HG02759 (cell line): ENCODE measurements at regions not wholly inside any gene's neighbourhood (a gene's known extent, or its start where the extent isn't known, plus 50 kb on each side); places are given as distances from the start of the nearest gene placed in this dataset.

Experiments used
- ATAC-seq: cut with Tn5 transposase; IDR thresholded peaks from one replicate; pipeline ENCODE4 v1.9.1; 2021; ENCODE audit warnings: mild to moderate bottlenecking, moderate library complexity; ENCODE audit not compliant: unreplicated experiment

DNA sequence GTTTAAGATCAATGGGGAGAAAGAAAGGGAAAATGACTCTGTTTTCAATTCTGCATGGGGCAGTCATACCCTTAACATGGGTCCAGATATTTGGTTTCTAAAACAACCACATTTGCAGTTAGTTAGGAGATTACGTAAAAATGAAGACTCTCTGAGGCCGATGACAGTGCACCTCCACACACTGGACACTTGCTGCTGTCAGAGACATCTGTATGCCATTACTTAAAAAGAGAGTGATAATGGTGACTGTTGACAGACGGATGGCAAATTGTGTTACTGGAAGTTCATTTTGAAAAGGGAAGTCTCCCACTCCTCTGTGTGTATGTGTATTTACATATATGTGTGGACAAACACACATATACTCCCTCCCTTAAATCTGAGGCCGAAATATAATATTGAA is 304.5 kb upstream of the SEMA6D start:
- no peak for ATAC-seq

DNA sequence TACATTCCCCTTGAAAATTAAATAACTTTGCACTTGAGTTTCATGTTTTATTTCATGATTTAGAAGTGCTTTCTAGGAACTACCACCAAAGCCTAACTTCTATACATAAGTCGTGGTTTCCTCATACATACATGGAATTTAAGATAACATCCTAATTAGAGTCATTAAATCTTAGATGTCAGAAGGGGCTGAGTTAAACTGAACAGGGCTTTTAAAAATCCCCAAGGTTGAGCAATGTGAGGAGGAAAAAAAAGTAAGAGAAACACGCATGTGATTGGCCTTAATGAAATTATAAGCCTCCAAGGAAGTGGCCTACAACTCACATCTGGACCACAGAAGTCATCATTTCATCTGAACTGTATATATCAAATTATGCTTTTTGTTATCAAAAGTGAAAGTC is 303.1 kb upstream of the SEMA6D start:
- ATAC-seq: no peak

DNA sequence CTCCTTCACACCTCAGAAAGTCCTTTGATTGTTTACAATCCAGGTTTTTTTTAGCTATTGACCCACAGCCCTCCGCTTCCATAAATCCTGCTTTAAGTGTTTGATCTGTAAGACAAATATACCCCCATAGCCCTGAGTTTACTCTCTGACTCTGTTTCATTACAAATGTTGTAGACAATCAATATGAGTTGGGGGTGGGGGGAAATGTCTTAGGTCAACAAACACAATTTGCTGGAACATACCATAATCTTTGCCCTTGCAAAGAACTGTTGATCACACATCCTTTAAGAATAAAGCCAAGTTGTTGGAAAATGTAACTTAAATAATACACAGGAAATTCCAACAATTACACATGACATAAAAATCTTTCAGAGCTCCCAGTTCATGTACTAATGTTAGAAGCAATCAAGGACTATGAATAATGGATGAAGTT is 301.8 kb upstream of the SEMA6D start:
- no peak for ATAC-seq

DNA sequence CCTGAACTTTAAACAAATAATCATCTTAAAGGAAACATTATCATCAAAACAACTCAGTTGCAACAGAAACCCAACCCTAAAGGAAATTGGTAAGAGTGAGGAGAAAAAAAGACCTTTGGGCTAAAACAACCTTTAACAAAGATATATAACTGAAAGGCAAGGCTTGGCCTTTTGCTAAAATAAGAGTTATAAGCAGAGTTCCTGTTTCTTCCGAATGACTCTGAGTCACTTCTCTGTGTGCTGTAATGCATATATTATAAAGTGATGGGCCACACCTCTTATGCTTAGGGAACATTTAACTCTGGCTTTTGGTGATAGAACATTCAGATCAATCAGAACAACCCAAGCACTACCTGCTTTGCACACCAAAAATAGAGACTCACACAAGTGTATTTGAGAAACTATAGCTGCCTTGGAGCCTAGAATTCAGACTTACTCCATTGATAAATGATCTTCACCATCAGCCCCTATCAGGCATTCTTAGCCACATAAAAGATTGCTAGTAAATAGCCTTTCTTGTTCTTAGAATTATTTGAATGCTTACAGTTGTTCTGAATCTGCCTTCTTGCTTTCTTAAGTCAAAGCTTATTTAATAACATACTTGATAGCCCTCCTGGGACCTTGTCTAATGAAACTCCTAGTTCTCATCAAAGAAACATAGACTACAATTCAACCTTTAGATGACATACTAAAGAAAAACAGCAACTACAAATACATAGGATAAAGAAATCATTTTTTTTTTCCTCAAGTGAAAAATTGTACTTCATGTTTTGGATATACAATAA is 294.2 kb upstream of the SEMA6D start:
- no peak for ATAC-seq

DNA sequence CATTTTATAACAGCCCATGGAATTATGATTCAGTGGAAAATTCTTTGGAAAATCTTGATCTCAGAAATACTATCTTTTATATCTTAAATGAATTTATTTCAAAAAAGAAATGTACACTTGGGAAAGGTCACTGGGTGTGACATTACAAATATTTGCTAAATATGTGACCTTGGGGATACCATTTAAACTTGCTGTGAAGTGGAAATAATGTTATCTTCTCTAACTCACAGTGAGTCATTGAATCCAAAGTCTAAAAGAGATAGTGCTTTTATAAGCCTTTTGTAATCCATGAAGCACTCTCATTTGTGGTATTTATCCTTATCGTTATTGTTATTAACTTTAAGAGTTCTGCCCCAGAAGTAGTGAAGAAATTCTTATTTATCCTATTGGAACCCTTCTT is 289.8 kb upstream of the SEMA6D start:
- ATAC-seq: no peak

DNA sequence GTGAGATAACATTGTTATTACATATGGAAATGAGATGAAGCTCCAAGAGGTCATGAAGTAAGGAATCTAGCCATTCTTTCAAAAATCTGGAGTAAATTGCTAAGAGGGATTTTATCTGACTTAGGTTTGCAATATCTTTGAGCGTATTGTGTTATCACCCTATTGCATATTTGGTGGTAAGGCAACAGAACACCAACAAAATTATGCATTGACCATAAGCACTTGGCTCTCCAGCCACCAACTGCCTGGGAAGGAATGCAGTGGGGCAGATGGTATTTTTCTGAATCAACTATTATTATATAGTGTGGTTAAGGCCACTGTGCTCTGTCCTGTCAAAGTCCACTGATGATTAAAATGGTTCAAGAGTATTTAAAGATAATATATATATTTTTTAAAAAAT is 287.9 kb upstream of the SEMA6D start:
- ATAC-seq: no peak

DNA sequence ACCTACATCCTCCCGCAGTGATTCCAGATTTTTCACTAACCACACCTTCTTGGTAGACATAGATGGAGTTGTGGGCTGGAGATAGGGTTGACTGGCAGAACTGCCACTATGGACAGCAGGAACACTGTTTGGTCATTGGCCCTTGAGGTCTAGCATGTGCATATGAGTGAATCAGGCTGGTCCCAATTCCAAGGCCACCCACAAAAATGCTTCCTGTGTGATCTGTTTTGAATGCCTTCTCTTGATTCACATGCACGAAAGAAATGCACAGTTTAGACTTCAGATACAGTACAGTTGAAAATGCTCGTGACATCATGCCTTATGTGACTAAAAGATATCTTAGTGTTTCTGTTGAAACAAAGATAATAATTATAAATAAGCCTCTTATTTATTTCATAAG is 285.8 kb upstream of the SEMA6D start:
- no peak for ATAC-seq

DNA sequence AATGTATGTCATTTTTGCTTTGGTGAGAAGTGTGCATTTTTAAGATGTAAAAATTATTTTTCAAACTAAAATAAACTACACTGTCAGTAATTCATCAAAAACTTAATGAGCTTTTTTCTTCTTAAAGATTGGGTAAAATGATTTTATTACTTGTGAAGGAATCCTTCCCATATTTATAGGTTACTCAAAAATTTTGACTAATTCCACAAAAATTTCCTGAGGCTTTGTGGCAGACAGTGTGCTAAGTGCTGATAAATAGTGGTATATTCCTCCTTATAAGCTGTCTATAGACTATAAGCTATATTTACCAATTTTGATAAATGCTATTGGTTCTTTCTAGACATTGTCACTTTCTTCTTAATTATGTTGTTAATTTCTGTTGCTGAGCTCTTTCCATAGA is 284.5 kb upstream of the SEMA6D start:
- ATAC-seq: no peak

DNA sequence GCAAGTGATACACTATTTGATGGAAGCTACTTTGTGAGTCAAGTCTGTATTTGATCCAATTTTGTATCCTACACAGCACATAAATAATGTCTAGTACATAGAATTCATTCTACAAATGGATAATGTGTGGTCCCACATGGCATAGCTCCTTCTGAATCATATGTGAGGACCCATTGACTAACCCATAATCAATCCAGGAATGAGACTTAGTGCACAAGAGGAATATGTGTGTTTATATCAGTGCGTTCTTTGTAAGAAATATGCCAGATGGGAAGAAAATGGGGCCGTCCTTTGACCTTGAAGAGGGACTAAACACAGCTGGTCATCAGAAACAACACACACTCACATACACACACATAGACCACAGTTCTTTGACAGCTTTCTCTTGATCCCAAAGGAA is 282.7 kb upstream of the SEMA6D start:
- no peak for ATAC-seq

DNA sequence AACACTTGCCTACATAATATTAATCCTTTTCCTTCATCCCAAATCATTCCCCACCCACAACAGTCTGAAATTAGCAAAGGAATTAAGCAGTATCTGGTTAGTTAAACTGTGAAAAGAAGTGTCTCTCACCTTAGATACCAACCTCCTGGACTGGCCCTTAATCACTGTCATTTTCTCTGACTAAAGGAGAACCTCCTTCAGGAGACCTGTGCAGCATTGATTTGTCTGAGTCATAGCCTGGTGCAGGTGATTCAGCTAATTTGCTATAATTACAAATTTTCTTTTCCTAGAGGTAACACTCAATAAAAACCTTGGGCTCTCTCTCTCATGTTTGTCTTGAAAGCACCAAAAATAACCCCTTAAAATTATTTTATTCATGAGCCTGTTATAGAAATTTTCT is 279.8 kb upstream of the SEMA6D start:
- no peak for ATAC-seq

DNA sequence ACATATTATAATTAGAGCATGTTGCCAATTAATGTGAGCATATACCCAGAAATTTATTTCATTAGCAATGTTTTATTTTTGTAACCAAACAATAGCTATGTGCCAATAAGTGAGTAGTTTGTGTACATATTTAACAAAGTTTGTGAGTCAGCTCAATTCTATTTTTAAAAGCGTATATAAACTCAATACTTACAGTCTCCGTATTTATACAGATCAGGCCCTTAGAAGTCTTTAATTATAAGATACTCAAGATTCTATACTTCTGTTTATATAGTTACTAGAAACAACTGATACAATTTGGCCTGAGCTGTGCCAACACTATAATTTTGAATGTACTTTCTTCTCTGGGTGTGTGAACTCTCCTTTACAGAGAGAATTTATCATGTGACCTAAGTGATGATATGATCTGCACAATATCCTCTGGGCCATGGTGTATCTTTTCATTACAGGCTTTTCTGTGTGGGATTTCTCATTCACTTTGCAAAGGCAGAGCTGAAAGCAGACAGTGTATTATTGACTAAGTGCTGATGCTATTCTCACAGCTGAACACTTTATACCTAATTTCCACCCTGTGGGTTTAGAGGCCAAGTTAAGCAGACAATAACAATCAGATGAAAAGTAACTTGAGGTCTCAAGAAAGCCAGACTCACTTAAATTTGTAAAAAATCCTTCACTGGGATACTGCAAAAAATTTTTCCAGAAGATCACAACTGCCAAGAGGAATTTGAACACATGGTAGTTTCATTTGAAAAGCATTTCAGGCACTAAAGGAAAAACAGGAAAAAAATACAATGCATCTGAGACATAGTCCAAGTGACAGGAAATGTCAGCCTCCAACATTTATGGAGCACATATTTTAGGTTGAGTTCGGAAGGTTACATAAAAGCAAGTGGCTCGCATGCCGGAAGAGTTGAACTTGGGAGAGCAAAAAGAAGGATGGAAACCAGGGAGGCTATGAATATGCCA is 277.9 kb upstream of the SEMA6D start:
- no peak for ATAC-seq

DNA sequence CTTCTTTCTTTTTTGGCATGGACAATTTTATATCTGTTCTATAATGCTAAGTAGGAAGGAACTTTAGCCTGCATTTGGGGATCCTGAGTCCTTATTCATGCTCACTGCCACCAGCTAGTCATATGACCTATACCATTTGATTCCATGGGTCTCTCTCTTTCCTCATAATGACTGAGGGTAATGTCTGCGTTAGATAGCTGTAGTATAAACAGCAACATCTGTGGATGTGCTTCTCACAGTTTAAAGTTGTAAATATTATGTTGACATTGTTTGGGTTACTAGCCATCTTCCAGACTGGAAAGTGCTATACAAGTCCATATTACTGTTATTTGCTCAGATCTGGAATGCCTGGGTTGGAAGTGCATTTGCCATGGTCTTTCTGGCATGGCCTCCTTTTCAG is 274.9 kb upstream of the SEMA6D start:
- ATAC-seq: no peak

DNA sequence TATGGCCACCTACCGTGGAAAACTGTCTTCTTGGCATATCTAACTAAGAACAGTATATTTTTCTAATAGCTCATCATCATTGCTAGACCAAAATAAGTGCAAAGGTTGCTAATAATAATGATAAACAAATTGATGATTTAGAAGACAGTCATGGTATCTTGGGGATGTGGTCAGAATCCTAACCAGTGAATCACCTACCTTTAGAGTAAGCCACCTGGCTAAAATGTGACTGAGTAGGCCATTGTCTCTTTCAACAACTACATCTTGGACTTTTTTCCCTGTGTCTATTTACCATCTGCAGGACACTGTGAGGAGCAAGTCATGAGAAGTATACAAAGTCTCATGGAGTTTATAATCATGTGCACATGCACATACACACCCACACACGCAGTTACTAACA is 273.5 kb upstream of the SEMA6D start:
- no peak for ATAC-seq

DNA sequence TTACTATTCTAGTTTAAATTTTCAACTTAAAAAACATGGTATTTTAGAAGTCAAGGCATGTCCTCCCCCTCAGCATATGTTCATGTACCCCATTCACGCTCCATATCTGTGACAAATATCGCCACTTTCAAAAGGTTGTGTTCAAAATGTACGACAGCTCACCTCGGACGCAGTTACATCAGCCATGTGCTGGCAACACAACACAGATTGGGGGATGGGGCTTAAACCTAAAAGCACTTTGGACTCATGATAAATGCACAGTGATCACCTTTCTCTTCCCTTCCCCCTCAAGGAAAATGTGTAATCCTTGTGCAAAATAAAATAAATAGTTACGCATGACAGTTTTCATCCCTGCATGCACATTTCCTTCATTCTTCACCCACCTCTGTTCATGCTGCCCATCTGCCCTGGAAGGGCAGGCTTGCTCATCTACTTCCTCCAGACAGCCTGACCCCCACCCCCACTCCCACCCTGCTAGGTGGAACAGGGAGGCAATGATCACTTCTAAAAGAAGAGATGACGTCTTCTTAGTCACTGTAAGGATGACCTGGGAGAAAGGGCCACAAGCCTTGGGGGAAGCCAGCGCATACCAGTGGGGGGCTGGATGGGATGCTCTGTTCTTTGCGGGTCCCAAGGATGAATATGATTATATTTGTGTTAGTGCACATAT is 271.4 kb upstream of the SEMA6D start:
- ATAC-seq: no peak

DNA sequence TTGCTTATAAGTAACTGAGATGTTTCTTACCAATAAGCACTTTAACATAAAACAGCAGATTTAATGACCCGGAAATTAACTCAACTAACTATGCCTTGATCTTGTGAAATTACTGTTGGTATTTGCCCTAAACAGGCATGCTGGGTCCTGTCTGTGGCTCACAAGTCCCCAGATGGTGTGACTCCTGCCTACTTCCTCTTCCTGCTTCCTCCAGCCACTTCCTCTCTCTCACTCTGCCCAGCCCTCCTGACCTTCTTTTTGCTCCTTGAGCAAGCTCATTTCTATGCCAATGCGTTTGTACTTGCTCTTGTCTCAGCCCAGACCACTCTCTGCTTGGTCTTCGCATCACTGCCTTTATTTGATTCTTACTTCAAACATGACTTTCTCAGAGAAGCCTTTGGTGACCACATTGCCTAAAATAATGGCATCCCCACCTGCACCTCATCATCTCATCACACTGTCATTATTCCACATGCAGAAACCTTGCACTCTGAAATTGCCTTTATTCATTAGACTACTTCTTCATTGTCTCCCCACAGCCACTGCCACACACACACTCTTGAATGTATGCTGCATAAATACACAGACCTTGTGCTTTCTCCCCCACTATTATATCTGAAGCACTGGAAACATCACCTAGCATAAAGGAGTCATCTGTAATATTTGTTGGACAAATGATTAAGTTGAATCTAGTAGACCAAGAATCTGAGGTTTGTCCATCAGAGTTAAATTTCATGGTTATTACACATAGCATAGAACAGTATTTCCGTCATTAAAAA is 256.3 kb upstream of the SEMA6D start:
- ATAC-seq: no peak

DNA sequence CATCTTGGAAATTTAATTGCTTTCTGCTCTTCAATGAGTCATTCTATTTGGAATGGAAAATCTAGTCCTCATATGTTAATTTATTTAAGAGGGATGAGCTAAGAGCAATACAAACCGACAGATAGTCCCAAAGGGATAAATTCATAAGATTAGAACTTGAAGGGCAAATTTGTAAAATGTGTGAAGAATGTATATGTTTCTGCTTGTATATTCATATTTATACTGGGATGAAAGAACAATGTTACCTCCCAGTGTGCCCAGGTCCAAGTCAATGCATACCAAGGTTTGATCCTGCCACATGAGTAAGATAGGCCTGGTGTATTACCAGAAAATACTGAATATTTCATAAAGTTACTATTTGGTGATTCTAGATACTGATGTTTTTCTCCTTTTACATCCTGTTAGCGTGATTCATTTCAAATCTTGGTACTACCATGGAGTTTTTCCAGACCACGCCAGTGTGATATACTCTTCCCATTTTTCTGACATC is 255.6 kb upstream of the SEMA6D start:
- no peak for ATAC-seq

DNA sequence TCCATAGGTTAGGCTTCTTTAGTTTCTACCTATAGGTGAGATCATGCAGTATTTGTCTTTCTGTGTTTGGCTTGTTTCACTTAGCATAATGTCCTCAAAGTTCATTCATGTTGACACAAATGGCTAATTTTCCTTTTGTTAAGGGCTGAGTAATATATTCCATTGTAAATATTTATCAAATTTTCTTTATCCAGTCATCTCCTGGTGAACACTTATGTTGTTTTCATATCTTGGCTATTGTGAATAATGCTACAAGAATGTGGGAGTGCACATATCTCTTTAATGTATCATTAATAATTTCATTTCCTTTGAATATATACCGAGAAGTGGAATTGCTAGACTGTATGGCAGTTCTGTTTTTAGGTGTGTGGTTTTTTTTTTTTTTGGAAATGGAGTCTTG is 250.9 kb upstream of the SEMA6D start:
- no peak for ATAC-seq

DNA sequence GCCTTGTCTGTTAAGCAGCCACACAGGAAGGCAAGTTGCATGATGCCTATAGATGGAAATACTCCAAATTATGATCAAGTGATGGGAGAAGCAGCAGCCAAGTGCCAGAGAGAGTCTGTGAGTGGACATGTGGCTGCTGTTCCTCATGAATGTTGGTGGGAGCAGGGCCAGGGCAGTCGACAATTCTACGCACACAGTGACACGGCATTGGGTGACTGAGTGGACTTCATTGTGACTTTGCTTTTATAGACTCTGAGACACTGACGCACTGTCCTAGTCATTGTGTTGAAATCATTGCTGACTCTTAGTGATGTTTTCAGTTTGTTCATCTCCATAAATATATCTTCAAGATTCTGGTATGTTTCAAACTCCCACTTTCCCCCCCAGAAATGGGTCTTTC is 246.3 kb upstream of the SEMA6D start:
- no peak for ATAC-seq

DNA sequence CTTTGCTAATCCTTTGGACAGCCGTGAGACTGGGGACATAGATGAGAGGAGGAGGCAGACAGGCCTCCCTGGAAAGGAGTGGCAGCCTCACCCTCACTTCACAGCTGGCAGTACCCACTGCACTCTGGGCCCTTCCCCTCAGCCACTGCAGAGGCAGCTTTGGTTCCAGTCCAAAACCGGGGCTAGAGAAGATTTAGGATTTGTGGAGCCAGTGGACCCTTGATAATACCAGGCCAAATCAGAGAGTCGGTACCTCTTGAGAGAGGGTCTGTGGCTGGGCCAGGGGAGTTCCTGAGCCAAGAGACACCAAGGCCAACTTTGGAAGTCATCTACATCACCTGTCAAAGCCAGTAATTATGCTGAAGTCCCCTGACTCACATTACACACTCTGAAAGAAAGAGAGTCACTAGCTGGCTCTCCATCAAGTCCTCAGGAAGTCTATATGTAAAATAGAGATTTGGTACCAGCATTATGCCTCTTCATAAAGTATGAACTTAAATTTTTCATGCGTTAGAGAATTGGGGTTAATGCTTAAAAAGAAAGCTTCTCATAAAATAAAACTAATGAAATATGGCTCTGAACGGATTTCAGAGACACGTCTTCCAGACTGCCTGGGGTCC is 244.1 kb upstream of the SEMA6D start:
- no peak for ATAC-seq

DNA sequence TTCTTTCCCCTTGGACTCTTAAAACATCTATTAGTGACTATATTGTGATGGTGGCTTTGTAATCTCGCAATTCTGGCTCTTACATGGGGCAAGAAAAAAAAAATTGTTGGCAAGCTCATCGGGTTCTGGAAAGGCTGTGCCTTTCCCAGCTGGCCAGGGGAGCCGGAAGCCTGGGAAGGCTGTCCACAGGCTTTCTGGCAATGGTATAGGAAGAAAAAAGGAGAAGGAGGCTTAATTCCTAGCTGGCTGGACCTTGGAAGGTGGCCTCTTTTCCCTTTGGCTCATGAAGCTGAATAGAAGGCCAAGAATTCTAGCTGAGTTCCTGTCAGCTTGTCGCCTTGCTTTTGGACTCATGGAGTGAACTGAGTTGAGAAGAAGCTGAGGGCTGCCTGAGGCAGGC is 243.5 kb upstream of the SEMA6D start:
- ATAC-seq: no peak
